Stimulated activated CD8-positive, alpha-beta memory T cell treated with anti-CD3 and anti-CD28 coated beads, Interleukin-2, amount 100 ng/mL, for 48 hours (primary cell): ENCODE measurements at regions not wholly inside any gene's neighbourhood (a gene's known extent, or its start where the extent isn't known, plus 50 kb on each side); places are given as distances from the start of the nearest gene placed in this dataset.

Experiments used
- DNase-seq, 2 donors: peaks; one replicate each; pipeline ENCODE4 v3.0.0-alpha.2; 2020; ENCODE audit warnings: low read depth in 2 of 2

- DNase-seq, result no peak
Observed at GRCh38 chr12:60042835-60043234, 447.0 kb downstream of the SLC16A7 start.

DNA sequence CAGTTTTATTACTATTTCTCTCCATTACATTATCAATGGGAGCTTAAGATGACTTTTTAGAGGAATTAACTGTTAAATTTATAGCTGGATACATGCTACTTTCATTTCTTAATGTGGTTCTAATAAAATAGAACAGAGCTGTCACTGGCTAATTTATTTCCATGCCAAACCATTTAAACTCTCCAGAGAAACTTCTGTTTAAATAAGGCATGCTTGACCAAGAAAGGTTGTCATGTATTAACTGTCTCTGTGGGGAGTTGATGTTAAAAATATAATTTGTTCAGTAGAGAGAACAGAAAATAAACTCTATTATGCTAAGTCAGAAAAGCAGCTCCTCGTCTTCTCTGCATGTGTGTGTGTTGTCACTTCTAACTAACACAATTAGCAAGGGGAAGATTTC, 447.4 kb downstream of the SLC16A7 start:
- no peak for DNase-seq

DNA sequence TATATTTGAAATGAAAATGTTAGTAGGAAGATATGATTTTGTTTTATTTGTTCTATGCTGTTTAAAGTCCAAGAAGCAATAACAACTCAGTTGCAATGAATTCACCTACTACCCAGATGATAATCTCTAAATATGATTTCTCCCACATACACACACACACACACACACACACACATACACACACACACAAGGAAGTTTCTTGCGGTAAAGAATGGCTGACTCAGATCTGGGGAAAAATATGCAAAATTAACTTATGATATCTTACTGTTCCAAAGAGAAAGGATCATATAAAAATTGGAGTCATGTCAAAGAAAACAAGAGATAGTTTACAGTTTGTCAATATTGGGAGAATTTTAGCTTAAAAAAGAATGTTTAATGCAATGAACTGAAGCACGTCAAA, 456.7 kb downstream of the SLC16A7 start:
- DNase-seq, result no peak

DNA sequence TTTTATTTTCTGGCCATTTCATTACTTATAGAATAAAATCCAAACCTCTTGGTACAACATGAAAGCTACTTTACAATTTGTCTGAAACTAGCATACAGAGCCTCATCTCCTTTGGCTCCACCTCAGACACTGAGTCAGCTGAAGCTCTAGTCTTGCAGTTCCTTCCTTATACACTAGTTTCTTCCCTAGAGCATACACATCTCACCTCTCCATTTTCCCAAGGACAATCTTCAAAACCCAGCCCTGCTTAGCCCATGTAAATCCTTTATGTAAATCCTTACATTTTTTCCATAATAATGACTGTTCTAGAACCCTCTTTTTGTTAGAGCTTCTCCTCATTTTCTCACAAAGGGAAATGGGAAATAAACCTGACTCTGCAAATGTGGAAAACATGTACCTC, 463.4 kb downstream of the SLC16A7 start:
- no peak for DNase-seq

DNA sequence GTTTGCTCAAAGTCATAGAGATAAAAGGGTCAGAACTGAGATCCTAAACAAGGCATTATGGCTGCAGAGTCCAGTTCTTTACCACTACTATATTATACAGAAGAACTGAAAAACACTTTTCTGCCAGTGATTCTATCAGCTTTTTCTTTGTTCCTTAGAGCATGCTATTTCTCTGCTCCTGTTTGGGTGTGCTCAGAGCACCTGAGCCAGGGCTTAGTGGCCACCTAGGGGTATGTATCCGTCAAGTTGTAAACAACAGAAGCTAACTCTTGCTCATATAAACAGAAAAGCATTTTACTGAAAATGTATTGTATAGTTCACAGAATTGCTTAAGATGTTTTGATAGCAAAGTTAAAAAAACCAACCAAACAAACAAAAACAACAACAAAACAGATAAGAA, 470.8 kb downstream of the SLC16A7 start:
- no peak for DNase-seq

DNA sequence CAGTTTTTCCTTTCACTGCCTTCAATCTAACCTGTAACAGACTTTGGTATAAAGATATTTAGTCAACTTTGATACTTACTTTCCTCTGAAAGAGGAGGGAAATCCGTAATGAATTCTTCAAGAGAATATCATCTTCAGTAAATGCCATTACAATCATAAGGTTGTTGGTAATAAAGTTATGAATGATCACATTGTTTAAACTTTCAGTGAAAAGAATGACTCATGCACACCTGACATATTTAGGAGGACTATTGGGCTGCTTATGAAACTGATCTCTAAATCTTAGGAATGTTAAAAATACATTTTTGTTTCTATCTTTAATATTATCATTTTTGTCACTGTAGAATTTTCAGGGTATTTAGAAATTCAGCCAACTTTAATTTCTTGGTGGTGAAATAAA, 474.7 kb downstream of the SLC16A7 start:
- no peak for DNase-seq

- DNase-seq, result no peak
Observed at GRCh38 chr12:60071759-60072191, 475.9 kb downstream of the SLC16A7 start.

GRCh38 chr12:60072911-60073310, 477.1 kb downstream of the SLC16A7 start:
- no peak for DNase-seq

- no peak for DNase-seq
Observed at GRCh38 chr12:60075091-60075490, 479.3 kb downstream of the SLC16A7 start.

DNA sequence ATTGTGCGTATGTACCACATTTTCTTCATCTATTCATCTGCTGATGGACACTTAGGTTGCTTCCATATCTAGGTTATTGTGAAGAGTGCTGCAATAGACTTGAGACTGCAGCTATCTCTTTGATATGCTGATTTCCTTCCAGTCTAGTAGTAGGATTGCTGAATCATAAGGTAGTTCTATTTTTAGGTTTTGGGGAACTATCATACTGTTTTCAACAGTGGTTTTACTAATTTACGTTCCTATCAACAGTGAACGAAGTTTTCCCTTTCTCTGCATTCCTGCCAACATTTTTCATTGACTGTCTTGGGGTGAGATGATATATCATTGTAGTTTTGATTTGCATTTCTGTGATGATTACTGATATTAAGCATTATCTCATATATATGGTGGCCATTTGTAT, 482.2 kb downstream of the SLC16A7 start:
- no peak for DNase-seq

- no peak for DNase-seq
Observed at GRCh38 chr12:60093428-60093827, 497.6 kb downstream of the SLC16A7 start.

- DNase-seq, result no peak
Observed at GRCh38 chr12:60094436-60094835, 498.6 kb downstream of the SLC16A7 start.

GRCh38 chr12:60096727-60097126, 500.9 kb downstream of the SLC16A7 start:
- no peak for DNase-seq

DNA sequence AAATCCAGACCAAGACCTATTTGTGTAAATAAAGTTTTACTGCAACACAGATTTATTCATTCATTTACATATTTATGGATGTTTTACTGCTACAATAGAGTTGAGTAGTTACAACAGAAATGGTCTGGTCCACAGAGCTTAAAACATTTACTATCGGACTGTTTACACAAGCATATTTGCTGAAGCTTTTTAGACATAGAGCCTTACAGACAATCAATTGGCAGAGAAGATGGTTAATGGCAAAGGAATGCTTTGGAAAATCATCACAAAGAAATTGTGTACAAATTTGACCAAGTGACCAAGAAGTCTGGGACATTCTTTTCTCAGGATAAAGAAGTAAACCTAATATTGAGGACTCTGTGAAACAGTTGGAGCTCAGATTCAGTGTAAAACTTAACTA, 504.3 kb downstream of the SLC16A7 start:
- DNase-seq, result no peak

GRCh38 chr12:60100852-60101251, 505.0 kb downstream of the SLC16A7 start:
- DNase-seq, result no peak

DNA sequence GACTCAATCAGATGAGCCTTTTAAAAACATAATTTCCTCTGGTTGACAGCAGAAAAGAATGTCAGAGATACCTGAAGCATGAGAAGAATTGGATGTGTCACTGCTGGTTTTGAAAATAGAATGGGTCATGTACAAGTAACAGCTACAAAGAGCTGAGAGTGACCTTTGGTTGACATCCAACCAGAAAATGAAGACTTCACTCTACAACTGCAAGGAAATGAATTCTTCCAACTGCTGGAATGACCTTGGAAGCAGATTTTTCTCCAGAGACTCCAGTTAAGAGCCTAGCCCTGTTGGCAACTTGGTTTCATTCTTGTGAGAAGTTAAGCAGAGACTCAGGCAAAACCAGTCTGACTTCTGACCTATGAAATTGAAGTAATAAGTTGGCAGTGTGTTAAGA, 505.9 kb downstream of the SLC16A7 start:
- no peak for DNase-seq

DNA sequence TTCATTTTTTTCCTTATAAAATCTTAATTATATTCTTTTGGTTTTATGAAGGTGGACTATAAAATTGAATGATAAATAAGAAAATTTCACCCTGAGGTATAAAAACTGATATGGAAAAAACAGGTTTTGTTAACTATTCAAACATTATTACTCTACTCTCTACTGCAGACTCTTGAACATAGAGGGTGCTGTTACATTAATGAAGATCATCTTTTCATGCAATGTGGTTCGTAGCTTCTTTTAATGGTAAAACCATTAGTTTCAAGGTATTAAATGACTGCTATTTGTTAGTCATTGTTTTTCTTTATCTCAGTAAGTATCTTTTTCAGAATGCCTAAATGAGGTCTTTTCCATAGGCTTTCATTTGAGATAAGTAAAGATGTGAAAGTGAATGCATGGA, 510.4 kb downstream of the SLC16A7 start:
- no peak for DNase-seq

GRCh38 chr12:60107992-60108391, 512.2 kb downstream of the SLC16A7 start:
- no peak for DNase-seq

DNA sequence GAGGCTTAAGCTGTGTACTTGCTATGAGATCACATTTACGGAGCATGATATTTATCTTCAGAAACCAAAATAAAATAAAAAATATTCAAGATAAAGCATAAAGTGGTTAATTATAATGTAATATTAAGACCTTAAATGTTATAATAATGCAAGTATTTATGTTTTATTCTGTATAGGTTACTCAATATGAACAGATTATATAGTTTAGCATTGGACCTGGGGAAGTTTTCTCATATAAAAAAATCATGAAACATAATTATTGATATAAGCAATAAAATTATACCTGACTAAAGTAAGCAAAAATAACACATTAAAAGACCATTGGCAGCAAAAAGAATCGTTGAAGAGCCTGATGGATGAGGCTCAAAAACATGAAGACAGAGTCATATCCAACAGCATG, 516.2 kb downstream of the SLC16A7 start:
- no peak for DNase-seq

DNA sequence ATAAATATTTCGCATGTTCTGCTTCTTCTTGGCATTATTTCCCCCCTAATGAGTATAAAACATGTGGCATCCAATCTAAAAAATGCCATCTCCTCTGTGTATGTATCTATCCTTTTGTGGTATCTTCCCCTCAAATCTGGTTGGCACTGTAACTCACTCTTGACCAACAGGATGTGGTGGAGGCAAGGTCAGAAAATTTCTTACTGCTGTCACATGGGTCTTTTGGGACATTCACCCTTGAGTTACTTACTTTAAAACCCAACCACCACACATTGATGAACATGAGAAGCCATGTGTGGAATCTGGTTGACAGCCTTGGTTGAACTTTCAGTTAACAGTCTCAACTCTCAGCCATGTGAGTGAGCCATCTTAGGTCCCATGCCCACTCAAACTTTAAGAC, 516.9 kb downstream of the SLC16A7 start:
- DNase-seq, result no peak

- DNase-seq, result no peak
Observed at GRCh38 chr12:60114169-60114568, 518.3 kb downstream of the SLC16A7 start.

- DNase-seq, result no peak
Observed at GRCh38 chr12:60119327-60119726, 523.5 kb downstream of the SLC16A7 start.

GRCh38 chr12:60120199-60120598, 524.4 kb downstream of the SLC16A7 start:
- DNase-seq, result no peak

- no peak for DNase-seq
Observed at GRCh38 chr12:60123557-60123956, 527.7 kb downstream of the SLC16A7 start.

- DNase-seq, result no peak
Observed at GRCh38 chr12:60137513-60137912, 541.7 kb downstream of the SLC16A7 start.
